ENCODE measurements at regions not wholly inside any gene's neighbourhood (a gene's known extent, or its start where the extent isn't known, plus 50 kb on each side); places are given as distances from the start of the nearest gene placed in this dataset.

DNA sequence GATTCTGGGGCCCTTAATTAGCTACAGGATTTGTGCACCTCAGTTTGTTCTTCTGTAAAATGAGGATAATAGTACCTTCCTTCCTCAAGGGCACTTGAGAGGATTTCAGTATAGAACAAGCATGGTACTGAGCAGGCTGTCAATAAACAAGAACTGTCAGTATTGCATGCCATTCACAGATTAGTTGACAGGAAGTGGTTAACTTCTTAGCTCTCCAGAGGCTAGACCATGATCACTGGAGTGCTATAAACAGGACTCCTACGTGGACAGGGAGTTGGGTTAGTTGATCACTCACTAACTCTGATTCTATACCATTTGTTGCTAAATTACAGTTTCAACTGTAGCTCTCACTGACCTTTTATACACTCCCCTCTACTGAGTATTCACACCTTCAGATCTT lies 126.2 kb upstream of the DAB1 start:
- TF ChIP-seq RXRA (IDR thresholded peaks at IDR 0.05; ENCODE audit: borderline replicate concordance, low read depth), result no peak
- TF ChIP-seq, protein P1, sequence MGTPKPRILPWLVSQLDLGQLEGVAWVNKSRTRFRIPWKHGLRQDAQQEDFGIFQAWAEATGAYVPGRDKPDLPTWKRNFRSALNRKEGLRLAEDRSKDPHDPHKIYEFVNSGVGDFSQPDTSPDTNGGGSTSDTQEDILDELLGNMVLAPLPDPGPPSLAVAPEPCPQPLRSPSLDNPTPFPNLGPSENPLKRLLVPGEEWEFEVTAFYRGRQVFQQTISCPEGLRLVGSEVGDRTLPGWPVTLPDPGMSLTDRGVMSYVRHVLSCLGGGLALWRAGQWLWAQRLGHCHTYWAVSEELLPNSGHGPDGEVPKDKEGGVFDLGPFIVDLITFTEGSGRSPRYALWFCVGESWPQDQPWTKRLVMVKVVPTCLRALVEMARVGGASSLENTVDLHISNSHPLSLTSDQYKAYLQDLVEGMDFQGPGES (IDR thresholded peaks at IDR 0.05; ENCODE audit: low read depth, low read length), result no peak
- no peaks in the 10 kb centered on the region for H3K9me2 ChIP-seq
- H3K9ac ChIP-seq, result no peak overlapping the region
- no peaks in the 10 kb centered on the region for H3K79me2 ChIP-seq (ENCODE audit: insufficient read depth)
- H3K27me3 ChIP-seq (ENCODE audit: insufficient read depth), result no peaks in the 10 kb centered on the region
- ChIA-PET POLR2A (no interaction called here), CTCF (interaction anchor here (0.5 kb wide), 1 partner anchor 1023 kb away, joined by 3 read pairs; no protein-coding TSS in a partner anchor)
- no peak for DNase-seq
- H2AFZ ChIP-seq (ENCODE audit: low read depth), result no peak overlapping the region
- no peaks in the 10 kb centered on the region for H3K4me1 ChIP-seq (ENCODE audit: control insufficient read depth in 1 of 2, insufficient read depth in 2 of 2, low read depth in 1 of 2, low read length in 1 of 2)
- no peaks in the 10 kb centered on the region for H3K36me3 ChIP-seq (replicated peaks in 1 of 2; ENCODE audit: control insufficient read depth in 1 of 2, insufficient read depth in 2 of 2, low read length in 1 of 2)
- no peaks in the 10 kb centered on the region for H3K9me3 ChIP-seq
- no peaks in the 10 kb centered on the region for H3F3A ChIP-seq (replicated peaks; ENCODE audit: insufficient read depth)
- no peak overlapping the region for H3K4me2 ChIP-seq
- H4K20me1 ChIP-seq (ENCODE audit: insufficient read depth), result no peaks in the 10 kb centered on the region
- no peak overlapping the region for H3K27ac ChIP-seq (ENCODE audit: low read depth in 2 of 2, low read length in 1 of 2)
- WGBS (ENCODE audit: low lambda C conversion rate), result 47% methylated on average over 1 of the region's 1 CpG
- no peak overlapping the region for H3K4me3 ChIP-seq (ENCODE audit: low read depth in 2 of 2, low read length in 1 of 2)

DNA sequence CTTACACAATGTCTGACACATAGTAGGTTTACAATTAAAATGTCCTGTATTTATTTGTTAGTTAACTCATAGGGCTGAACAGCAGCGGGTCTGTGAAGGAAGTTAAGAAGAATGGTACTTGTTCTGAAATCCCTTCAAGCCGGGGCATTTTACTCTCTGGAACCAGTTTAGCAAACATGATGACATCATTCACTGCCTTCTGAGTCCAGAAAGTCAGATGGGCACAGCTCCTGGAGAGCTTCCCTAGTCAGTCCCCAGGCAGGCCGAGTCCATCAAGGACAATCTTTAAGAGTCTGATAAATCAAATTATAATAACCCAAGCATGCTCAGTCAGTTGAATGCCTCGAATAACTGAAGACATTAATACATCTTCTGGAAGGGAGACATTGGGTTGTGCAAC lies 125.4 kb upstream of the DAB1 start:
- Histone ChIP-seq H4K20me1 (ENCODE audit: insufficient read depth) (no peaks in the 10 kb centered on the region), H3K79me2 (ENCODE audit: insufficient read depth) (no peaks in the 10 kb centered on the region), H3K4me3 (ENCODE audit: low read depth in 2 of 2, low read length in 1 of 2) (no peak overlapping the region), H3K4me1 (ENCODE audit: control insufficient read depth in 1 of 2, insufficient read depth in 2 of 2, low read depth in 1 of 2, low read length in 1 of 2) (no peaks in the 10 kb centered on the region), H3K27ac (ENCODE audit: low read depth in 2 of 2, low read length in 1 of 2) (no peak overlapping the region), H3K4me2 (no peak overlapping the region), H3K9ac (no peak overlapping the region), H3K36me3 (replicated peaks in 1 of 2; ENCODE audit: control insufficient read depth in 1 of 2, insufficient read depth in 2 of 2, low read length in 1 of 2) (no peaks in the 10 kb centered on the region), H2AFZ (ENCODE audit: low read depth) (no peak overlapping the region), H3K27me3 (ENCODE audit: insufficient read depth) (no peaks in the 10 kb centered on the region), H3K9me2 (no peaks in the 10 kb centered on the region), H3F3A (replicated peaks; ENCODE audit: insufficient read depth) (no peaks in the 10 kb centered on the region), H3K9me3 (no peaks in the 10 kb centered on the region)
- WGBS (ENCODE audit: low lambda C conversion rate), result 60% methylated on average over 4 of the region's 4 CpGs
- no peak for DNase-seq
- ChIA-PET POLR2A (no interaction called here), CTCF (interaction anchor here (0.5 to 1.1 kb wide), 2 partner anchors 20 to 1023 kb away, joined by 3 read pairs; no protein-coding TSS in a partner anchor)
- TF ChIP-seq MXI1 (IDR thresholded peaks at IDR 0.05; ENCODE audit: low read depth, low read length), result no peak
- TF ChIP-seq FOXM1 (IDR thresholded peaks at IDR 0.05; ENCODE audit: low read depth), result no peak
- no peak for TF ChIP-seq GABPA (IDR thresholded peaks at IDR 0.05; ENCODE audit: low read depth)
- TF ChIP-seq RFX5 (IDR thresholded peaks at IDR 0.05; ENCODE audit: low read length), result no peak
- TF ChIP-seq NRF1 (IDR thresholded peaks at IDR 0.05; ENCODE audit: low read depth, low read length), result no peak
- TF ChIP-seq TEAD4 (IDR thresholded peaks at IDR 0.05; ENCODE audit: borderline replicate concordance, insufficient read depth), result no peak

DNA sequence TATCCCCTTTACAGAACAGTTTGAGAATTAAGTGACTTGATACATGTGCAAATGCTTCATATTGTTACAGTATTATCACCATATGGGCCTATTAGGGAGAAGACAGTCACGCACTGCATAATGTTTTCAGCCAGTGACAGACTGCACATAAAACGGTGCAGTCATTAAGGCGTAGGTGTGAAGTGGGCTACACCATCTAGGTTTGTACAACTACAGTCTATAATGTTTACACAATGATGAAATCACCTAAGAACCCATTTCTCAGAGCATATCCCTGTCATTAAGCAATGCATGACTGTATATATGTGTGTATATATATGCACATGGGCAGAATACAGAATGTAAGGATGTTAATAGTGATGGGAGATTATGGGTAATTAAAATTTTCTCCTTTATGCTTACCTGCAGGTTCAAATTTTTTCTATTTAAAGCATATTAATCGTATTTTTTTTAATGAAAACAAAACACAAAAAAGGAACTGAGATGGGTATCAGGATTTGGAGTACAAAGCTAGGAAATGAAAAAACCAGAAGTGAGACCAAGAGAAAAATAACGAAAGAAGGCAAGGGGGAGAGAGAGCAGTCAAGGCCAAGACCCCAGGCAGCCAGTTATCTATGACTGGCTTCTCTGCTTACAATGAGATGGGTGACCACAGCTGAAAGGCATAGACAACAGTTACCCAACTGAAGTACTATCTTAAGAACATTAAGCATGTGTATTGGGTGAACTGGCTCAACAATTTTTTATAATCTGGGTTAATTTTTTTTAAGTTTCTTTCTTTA lies 122.9 kb upstream of the DAB1 start:
- no peaks in the 10 kb centered on the region for H3K36me3 ChIP-seq (replicated peaks in 1 of 2; ENCODE audit: control insufficient read depth in 1 of 2, insufficient read depth in 2 of 2, low read length in 1 of 2)
- H3K4me2 ChIP-seq, result no peak overlapping the region
- H3K9ac ChIP-seq, result no peak overlapping the region
- no peaks in the 10 kb centered on the region for H3K27me3 ChIP-seq (ENCODE audit: insufficient read depth)
- no peak overlapping the region for H3K27ac ChIP-seq (ENCODE audit: low read depth in 2 of 2, low read length in 1 of 2)
- no peaks in the 10 kb centered on the region for H3K9me3 ChIP-seq
- ChIA-PET CTCF (interaction anchor here (0.7 to 2.1 kb wide), 2 partner anchors 12 to 29 kb away, joined by 3 to 4 read pairs; no protein-coding TSS in a partner anchor), POLR2A (no interaction called here)
- DNase-seq, result no peak
- H4K20me1 ChIP-seq (ENCODE audit: insufficient read depth), result no peaks in the 10 kb centered on the region
- H3K79me2 ChIP-seq (ENCODE audit: insufficient read depth), result no peaks in the 10 kb centered on the region
- no peaks in the 10 kb centered on the region for H3K4me1 ChIP-seq (ENCODE audit: control insufficient read depth in 1 of 2, insufficient read depth in 2 of 2, low read depth in 1 of 2, low read length in 1 of 2)
- no peaks in the 10 kb centered on the region for H3F3A ChIP-seq (replicated peaks; ENCODE audit: insufficient read depth)
- no peaks in the 10 kb centered on the region for H3K9me2 ChIP-seq
- H2AFZ ChIP-seq (ENCODE audit: low read depth), result no peak overlapping the region
- 52% methylated on average over 5 of the region's 5 CpGs for WGBS (ENCODE audit: low lambda C conversion rate)
- H3K4me3 ChIP-seq (ENCODE audit: low read depth in 2 of 2, low read length in 1 of 2), result no peak overlapping the region
- TF ChIP-seq RCOR1 (IDR thresholded peaks at IDR 0.05; ENCODE audit: low read length), result no peak
- TF ChIP-seq EZH2phosphoT487 (IDR thresholded peaks at IDR 0.05; ENCODE audit: borderline replicate concordance, low read depth), result no peak
- TF ChIP-seq MEF2A (IDR thresholded peaks at IDR 0.05; ENCODE audit: borderline replicate concordance, low read depth), result no peak
- TF ChIP-seq RFX5 (IDR thresholded peaks at IDR 0.05; ENCODE audit: low read length), result no peak
- TF ChIP-seq, protein P1 (IDR thresholded peaks at IDR 0.05; ENCODE audit: low read depth, low read length), result no peak
- TF ChIP-seq SIN3A (IDR thresholded peaks at IDR 0.05; ENCODE audit: borderline replicate concordance, low read depth, low read length), result no peak
- no peak for TF ChIP-seq TEAD4 (IDR thresholded peaks at IDR 0.05; ENCODE audit: borderline replicate concordance, insufficient read depth)
- TF ChIP-seq TAF1 (IDR thresholded peaks at IDR 0.05; ENCODE audit: borderline replicate concordance, low read depth, low read length), result no peak
- no peak for TF ChIP-seq ELF1 (IDR thresholded peaks at IDR 0.05)
- no peak for TF ChIP-seq YY1 (IDR thresholded peaks at IDR 0.05; ENCODE audit: low read depth)
- TF ChIP-seq FOXM1 (IDR thresholded peaks at IDR 0.05; ENCODE audit: low read depth), result no peak
- TF ChIP-seq EP300 (IDR thresholded peaks at IDR 0.05; ENCODE audit: borderline replicate concordance in 1 of 2, low read depth in 1 of 2, low read length in 1 of 2), result no peak
- no peak for TF ChIP-seq GABPA (IDR thresholded peaks at IDR 0.05; ENCODE audit: low read depth)
- TF ChIP-seq, protein P2, sequence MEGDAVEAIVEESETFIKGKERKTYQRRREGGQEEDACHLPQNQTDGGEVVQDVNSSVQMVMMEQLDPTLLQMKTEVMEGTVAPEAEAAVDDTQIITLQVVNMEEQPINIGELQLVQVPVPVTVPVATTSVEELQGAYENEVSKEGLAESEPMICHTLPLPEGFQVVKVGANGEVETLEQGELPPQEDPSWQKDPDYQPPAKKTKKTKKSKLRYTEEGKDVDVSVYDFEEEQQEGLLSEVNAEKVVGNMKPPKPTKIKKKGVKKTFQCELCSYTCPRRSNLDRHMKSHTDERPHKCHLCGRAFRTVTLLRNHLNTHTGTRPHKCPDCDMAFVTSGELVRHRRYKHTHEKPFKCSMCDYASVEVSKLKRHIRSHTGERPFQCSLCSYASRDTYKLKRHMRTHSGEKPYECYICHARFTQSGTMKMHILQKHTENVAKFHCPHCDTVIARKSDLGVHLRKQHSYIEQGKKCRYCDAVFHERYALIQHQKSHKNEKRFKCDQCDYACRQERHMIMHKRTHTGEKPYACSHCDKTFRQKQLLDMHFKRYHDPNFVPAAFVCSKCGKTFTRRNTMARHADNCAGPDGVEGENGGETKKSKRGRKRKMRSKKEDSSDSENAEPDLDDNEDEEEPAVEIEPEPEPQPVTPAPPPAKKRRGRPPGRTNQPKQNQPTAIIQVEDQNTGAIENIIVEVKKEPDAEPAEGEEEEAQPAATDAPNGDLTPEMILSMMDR (IDR thresholded peaks at IDR 0.05), result no peak

All from SK-N-SH (cell line).